ENCODE measurements at regions not wholly inside any gene's neighbourhood (a gene's known extent, or its start where the extent isn't known, plus 50 kb on each side); places are given as distances from the start of the nearest gene placed in this dataset.

GRCh38 chr9:22913026-22913425 lies 466.4 kb downstream of the DMRTA1 start:
- Histone ChIP-seq H2AFZ (ENCODE audit: low read depth, low read length, severe bottlenecking) (no peak overlapping the region), H3K9me3 (ENCODE audit: insufficient read depth, low read length) (no peaks in the 10 kb centered on the region), H3K27me3 (ENCODE audit: low read length) (no peaks in the 10 kb centered on the region), H4K20me1 (ENCODE audit: low read depth, low read length) (no peaks in the 10 kb centered on the region), H3K79me2 (ENCODE audit: insufficient read depth, low read length) (no peaks in the 10 kb centered on the region), H3K36me3 (ENCODE audit: low read length) (no peaks in the 10 kb centered on the region), H3K4me3 (ENCODE audit: insufficient read depth, low read length, poor library complexity, severe bottlenecking) (no peak overlapping the region), H3K4me2 (ENCODE audit: low read depth, low read length, poor library complexity, severe bottlenecking) (no peak overlapping the region), H3F3A (ENCODE audit: insufficient read depth) (no peaks in the 10 kb centered on the region), H3K9ac (ENCODE audit: low read length) (no peak overlapping the region), H3K27ac (ENCODE audit: low read depth, low read length) (no peak overlapping the region), H3K9me2 (replicated peaks; ENCODE audit: insufficient read depth, low read length) (no peaks in the 10 kb centered on the region)
- TF ChIP-seq CTCF (IDR thresholded peaks at IDR 0.05; ENCODE audit: insufficient read depth, low read length, poor library complexity, severe bottlenecking) = no peak
- no peak for TF ChIP-seq EZH2phosphoT487 (conservative IDR thresholded peaks at IDR 0.05; ENCODE audit: low read length)

DNA sequence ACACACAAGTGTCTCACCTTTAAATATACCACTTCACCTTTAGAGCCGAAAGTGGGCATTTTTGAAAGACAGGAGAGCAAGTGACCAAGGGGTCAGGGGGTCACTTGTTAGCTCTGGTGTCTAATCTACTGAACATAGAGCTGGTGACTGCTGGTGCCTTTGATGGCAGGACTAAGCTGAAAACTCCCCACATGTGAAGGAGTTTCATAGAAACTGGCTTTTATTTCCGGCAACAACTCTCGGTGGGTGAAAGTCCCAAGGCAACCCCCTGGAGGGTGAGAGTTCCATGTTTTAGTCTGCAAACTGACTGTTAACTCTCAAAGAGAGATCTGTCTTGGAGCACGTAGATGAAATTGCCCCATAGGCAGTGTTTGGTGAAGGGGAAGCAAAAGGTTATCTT lies 466.9 kb downstream of the DMRTA1 start:
- no peak for TF ChIP-seq EZH2phosphoT487 (conservative IDR thresholded peaks at IDR 0.05; ENCODE audit: low read length)
- TF ChIP-seq CTCF (IDR thresholded peaks at IDR 0.05; ENCODE audit: insufficient read depth, low read length, poor library complexity, severe bottlenecking) = no peak
- Histone ChIP-seq H2AFZ (ENCODE audit: low read depth, low read length, severe bottlenecking) (no peak overlapping the region), H3K9ac (ENCODE audit: low read length) (no peak overlapping the region), H3K9me3 (ENCODE audit: insufficient read depth, low read length) (no peaks in the 10 kb centered on the region), H3K4me3 (ENCODE audit: insufficient read depth, low read length, poor library complexity, severe bottlenecking) (no peak overlapping the region), H3K27ac (ENCODE audit: low read depth, low read length) (no peak overlapping the region), H3K27me3 (ENCODE audit: low read length) (no peaks in the 10 kb centered on the region), H3K4me2 (ENCODE audit: low read depth, low read length, poor library complexity, severe bottlenecking) (no peak overlapping the region), H4K20me1 (ENCODE audit: low read depth, low read length) (no peaks in the 10 kb centered on the region), H3K36me3 (ENCODE audit: low read length) (no peaks in the 10 kb centered on the region), H3K9me2 (replicated peaks; ENCODE audit: insufficient read depth, low read length) (no peaks in the 10 kb centered on the region), H3K79me2 (ENCODE audit: insufficient read depth, low read length) (no peaks in the 10 kb centered on the region), H3F3A (ENCODE audit: insufficient read depth) (no peaks in the 10 kb centered on the region)

GRCh38 chr9:22916148-22916547 lies 469.5 kb downstream of the DMRTA1 start:
- H3K36me3 ChIP-seq (ENCODE audit: low read length) = no peaks in the 10 kb centered on the region
- H3K27me3 ChIP-seq (ENCODE audit: low read length) = no peaks in the 10 kb centered on the region
- H2AFZ ChIP-seq (ENCODE audit: low read depth, low read length, severe bottlenecking) = no peak overlapping the region
- TF ChIP-seq CTCF (IDR thresholded peaks at IDR 0.05; ENCODE audit: insufficient read depth, low read length, poor library complexity, severe bottlenecking) (no peak), EZH2phosphoT487 (conservative IDR thresholded peaks at IDR 0.05; ENCODE audit: low read length) (no peak)
- no peaks in the 10 kb centered on the region for H3K9me2 ChIP-seq (replicated peaks; ENCODE audit: insufficient read depth, low read length)
- H3K4me2 ChIP-seq (ENCODE audit: low read depth, low read length, poor library complexity, severe bottlenecking) = no peak overlapping the region
- no peak overlapping the region for H3K27ac ChIP-seq (ENCODE audit: low read depth, low read length)
- no peak overlapping the region for H3K4me3 ChIP-seq (ENCODE audit: insufficient read depth, low read length, poor library complexity, severe bottlenecking)
- no peaks in the 10 kb centered on the region for H3K9me3 ChIP-seq (ENCODE audit: insufficient read depth, low read length)
- H4K20me1 ChIP-seq (ENCODE audit: low read depth, low read length) = no peaks in the 10 kb centered on the region
- H3K79me2 ChIP-seq (ENCODE audit: insufficient read depth, low read length) = no peaks in the 10 kb centered on the region
- no peak overlapping the region for H3K9ac ChIP-seq (ENCODE audit: low read length)
- H3F3A ChIP-seq (ENCODE audit: insufficient read depth) = no peaks in the 10 kb centered on the region

DNA sequence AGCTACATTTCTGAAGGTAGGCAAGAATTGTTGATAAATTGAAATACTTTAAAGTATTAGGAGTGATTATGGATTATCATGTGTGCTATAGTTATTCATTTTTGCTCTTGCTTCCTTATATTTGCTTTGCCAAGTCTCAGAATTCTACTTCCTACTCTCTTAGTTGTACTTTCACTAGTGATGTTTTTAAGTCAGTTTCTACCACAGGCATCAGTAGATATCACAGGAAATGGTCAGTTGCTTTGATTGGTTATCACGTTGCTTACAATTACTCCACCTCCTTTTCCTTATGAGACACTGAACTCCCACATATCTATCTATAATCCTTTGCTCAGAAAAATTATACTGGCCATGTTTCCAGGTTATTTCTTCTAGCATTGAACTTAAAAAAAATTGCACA lies 472.8 kb downstream of the DMRTA1 start:
- no peak overlapping the region for H2AFZ ChIP-seq (ENCODE audit: low read depth, low read length, severe bottlenecking)

More for the DNA sequence above, 472.8 kb downstream of the DMRTA1 start:
- no peaks in the 10 kb centered on the region for H3F3A ChIP-seq (ENCODE audit: insufficient read depth)
- H3K36me3 ChIP-seq (ENCODE audit: low read length) = no peaks in the 10 kb centered on the region
- TF ChIP-seq CTCF (IDR thresholded peaks at IDR 0.05; ENCODE audit: insufficient read depth, low read length, poor library complexity, severe bottlenecking) (no peak), EZH2phosphoT487 (conservative IDR thresholded peaks at IDR 0.05; ENCODE audit: low read length) (no peak)
- no peak overlapping the region for H3K4me2 ChIP-seq (ENCODE audit: low read depth, low read length, poor library complexity, severe bottlenecking)
- no peak overlapping the region for H3K9ac ChIP-seq (ENCODE audit: low read length)
- no peak overlapping the region for H3K27ac ChIP-seq (ENCODE audit: low read depth, low read length)
- no peaks in the 10 kb centered on the region for H4K20me1 ChIP-seq (ENCODE audit: low read depth, low read length)
- H3K4me3 ChIP-seq (ENCODE audit: insufficient read depth, low read length, poor library complexity, severe bottlenecking) = no peak overlapping the region
- H3K9me3 ChIP-seq (ENCODE audit: insufficient read depth, low read length) = no peaks in the 10 kb centered on the region
- H3K27me3 ChIP-seq (ENCODE audit: low read length) = no peaks in the 10 kb centered on the region
- no peaks in the 10 kb centered on the region for H3K9me2 ChIP-seq (replicated peaks; ENCODE audit: insufficient read depth, low read length)
- H3K79me2 ChIP-seq (ENCODE audit: insufficient read depth, low read length) = no peaks in the 10 kb centered on the region

All from SU-DHL-6 (cell line).